ENCODE measurements at regions not wholly inside any gene's neighbourhood (a gene's known extent, or its start where the extent isn't known, plus 50 kb on each side); places are given as distances from the start of the nearest gene placed in this dataset.
A peak's percentile ranks its signal among the peaks of the same experiment; 100 is the strongest.

- intact Hi-C loops (cut with micrococcal nuclease; ENCODE audit: unreplicated experiment) = no loop called here
- no peak overlapping the region for H3K4me3 ChIP-seq (ENCODE audit: low read depth, low read length, poor library complexity, severe bottlenecking)
- POLR2A ChIA-PET = no interaction called here
- H2AFZ ChIP-seq (ENCODE audit: low read length) = no peak overlapping the region
- peak; percentile 1 for DNase-seq (ENCODE audit: low spot score)
- no TSS peak for BruUV-seq (replicated peaks)
- no peak for TF ChIP-seq CTCF (conservative IDR thresholded peaks at IDR 0.05; ENCODE audit: low read length)
- no peak for TF ChIP-seq EZH2phosphoT487 (IDR thresholded peaks at IDR 0.05; ENCODE audit: borderline replicate concordance, low read depth, low read length)
- H3K27ac ChIP-seq (ENCODE audit: low read depth, low read length, poor library complexity, severe bottlenecking) = no peak overlapping the region
- peak overlapping the region; percentile 45; the same call in 1 of the 2 replicates for H3K4me2 ChIP-seq (ENCODE audit: low read length)
- no peaks in the 10 kb centered on the region for H3K9me3 ChIP-seq (ENCODE audit: low read length)
- CTCF ChIA-PET (ENCODE audit: unreplicated experiment) = no interaction called here
- no peaks in the 10 kb centered on the region for H3K79me2 ChIP-seq (ENCODE audit: insufficient read depth, low read depth, low read length)
- no peaks in the 10 kb centered on the region for H3K36me3 ChIP-seq (ENCODE audit: insufficient read depth, low read length)
- no peaks in the 10 kb centered on the region for H3K9me2 ChIP-seq (ENCODE audit: insufficient read depth, low read length)
- no peaks in the 10 kb centered on the region for H4K20me1 ChIP-seq (ENCODE audit: insufficient read depth, low read length)
- H3K4me1 ChIP-seq (ENCODE audit: insufficient read depth, low read length, poor library complexity, severe bottlenecking) = peaks cover 6% of the 10 kb centered on the region
Observed at GRCh38 chr3:78035131-78035641, 995.3 kb downstream of the ROBO2 start.

- H3K9me3 ChIP-seq (ENCODE audit: low read length) = no peaks in the 10 kb centered on the region
- no peaks in the 10 kb centered on the region for H3K4me1 ChIP-seq (ENCODE audit: insufficient read depth, low read length, poor library complexity, severe bottlenecking)
- no peaks in the 10 kb centered on the region for H3K79me2 ChIP-seq (ENCODE audit: insufficient read depth, low read depth, low read length)
- ChIA-PET CTCF (ENCODE audit: unreplicated experiment) (no interaction called here), POLR2A (no interaction called here)
- DNase-seq (ENCODE audit: low spot score) = no peak
- H3K9me2 ChIP-seq (ENCODE audit: insufficient read depth, low read length) = no peaks in the 10 kb centered on the region
- H4K20me1 ChIP-seq (ENCODE audit: insufficient read depth, low read length) = no peaks in the 10 kb centered on the region
- intact Hi-C loops (cut with micrococcal nuclease; ENCODE audit: unreplicated experiment) = no loop called here
- no peak overlapping the region for H3K4me3 ChIP-seq (ENCODE audit: low read depth, low read length, poor library complexity, severe bottlenecking)
- no peak overlapping the region for H2AFZ ChIP-seq (ENCODE audit: low read length)
- no peak overlapping the region for H3K27ac ChIP-seq (ENCODE audit: low read depth, low read length, poor library complexity, severe bottlenecking)
- no TSS peak for BruUV-seq (replicated peaks)
- TF ChIP-seq CTCF (conservative IDR thresholded peaks at IDR 0.05; ENCODE audit: low read length) (no peak), EZH2phosphoT487 (IDR thresholded peaks at IDR 0.05; ENCODE audit: borderline replicate concordance, low read depth, low read length) (no peak)
- H3K36me3 ChIP-seq (ENCODE audit: insufficient read depth, low read length) = no peaks in the 10 kb centered on the region
- no peak overlapping the region for H3K4me2 ChIP-seq (ENCODE audit: low read length)
Observed at GRCh38 chr3:78041486-78041885, 1001.6 kb downstream of the ROBO2 start.

GRCh38 chr3:78046566-78046965, 1006.7 kb downstream of the ROBO2 start:
- POLR2A ChIA-PET = no interaction called here

More at GRCh38 chr3:78046566-78046965, 1006.7 kb downstream of the ROBO2 start:
- Histone ChIP-seq H4K20me1 (ENCODE audit: insufficient read depth, low read length) (no peaks in the 10 kb centered on the region), H3K9me2 (ENCODE audit: insufficient read depth, low read length) (no peaks in the 10 kb centered on the region), H3K36me3 (ENCODE audit: insufficient read depth, low read length) (no peaks in the 10 kb centered on the region), H2AFZ (ENCODE audit: low read length) (no peak overlapping the region), H3K4me1 (ENCODE audit: insufficient read depth, low read length, poor library complexity, severe bottlenecking) (no peaks in the 10 kb centered on the region), H3K4me3 (ENCODE audit: low read depth, low read length, poor library complexity, severe bottlenecking) (no peak overlapping the region), H3K9me3 (ENCODE audit: low read length) (no peaks in the 10 kb centered on the region), H3K27ac (ENCODE audit: low read depth, low read length, poor library complexity, severe bottlenecking) (no peak overlapping the region), H3K79me2 (ENCODE audit: insufficient read depth, low read depth, low read length) (no peaks in the 10 kb centered on the region), H3K4me2 (ENCODE audit: low read length) (no peak overlapping the region)
- TF ChIP-seq EZH2phosphoT487 (IDR thresholded peaks at IDR 0.05; ENCODE audit: borderline replicate concordance, low read depth, low read length) = no peak
- TF ChIP-seq CTCF (conservative IDR thresholded peaks at IDR 0.05; ENCODE audit: low read length) = no peak
- no TSS peak for BruUV-seq (replicated peaks)
- intact Hi-C loops (cut with micrococcal nuclease; ENCODE audit: unreplicated experiment) = no loop called here
- DNase-seq (ENCODE audit: low spot score) = no peak
- CTCF ChIA-PET (ENCODE audit: unreplicated experiment) = no interaction called here
